ENCODE measurements at regions not wholly inside any gene's neighbourhood (a gene's known extent, or its start where the extent isn't known, plus 50 kb on each side); places are given as distances from the start of the nearest gene placed in this dataset.
"Not testable (repeated sequence)": the region's sequence is repeated elsewhere in the genome, so short reads cannot be mapped to it uniquely, and the experiment has no call there.

DNA sequence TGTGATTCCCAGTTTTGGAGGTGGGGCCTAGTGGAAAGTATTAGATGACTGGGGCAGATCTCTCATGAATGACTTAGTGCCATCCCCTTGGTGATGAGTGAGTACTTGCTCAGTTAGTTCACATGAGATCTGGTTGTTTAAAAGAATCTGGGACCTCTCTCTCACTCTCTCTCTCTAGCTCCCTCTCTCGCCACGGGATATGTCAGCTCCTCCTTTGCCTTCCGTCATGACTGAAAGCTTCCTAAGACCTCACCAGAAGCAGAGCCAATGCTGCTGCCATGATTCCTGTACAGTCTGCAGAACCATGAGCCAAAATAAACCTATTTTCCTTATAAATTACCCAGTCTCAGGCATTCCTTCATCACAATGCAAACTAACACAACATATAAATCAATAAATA lies 176.7 kb downstream of the PRELID2 start:
- DNase-seq (ENCODE audit: low spot score) = no peak

DNA sequence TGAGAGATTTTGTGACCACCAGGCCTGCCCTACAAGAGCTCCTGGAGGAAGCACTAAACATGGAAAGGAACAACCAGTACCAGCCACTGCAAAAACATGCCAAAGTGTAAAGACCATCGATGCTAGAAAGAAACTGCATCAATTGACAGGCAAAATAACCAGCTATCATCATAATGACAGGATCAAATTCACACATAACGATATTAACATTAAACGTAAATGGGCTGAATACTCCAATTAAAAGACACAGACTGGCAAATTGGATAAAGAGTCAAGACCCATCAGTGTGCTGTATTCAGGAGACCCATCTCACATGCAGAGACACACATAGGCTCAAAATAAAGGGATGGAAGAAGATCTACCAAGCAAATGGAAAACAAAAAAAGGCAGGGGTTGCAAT lies 182.4 kb downstream of the PRELID2 start:
- DNase-seq (ENCODE audit: low spot score) = not testable (repeated sequence)

DNA sequence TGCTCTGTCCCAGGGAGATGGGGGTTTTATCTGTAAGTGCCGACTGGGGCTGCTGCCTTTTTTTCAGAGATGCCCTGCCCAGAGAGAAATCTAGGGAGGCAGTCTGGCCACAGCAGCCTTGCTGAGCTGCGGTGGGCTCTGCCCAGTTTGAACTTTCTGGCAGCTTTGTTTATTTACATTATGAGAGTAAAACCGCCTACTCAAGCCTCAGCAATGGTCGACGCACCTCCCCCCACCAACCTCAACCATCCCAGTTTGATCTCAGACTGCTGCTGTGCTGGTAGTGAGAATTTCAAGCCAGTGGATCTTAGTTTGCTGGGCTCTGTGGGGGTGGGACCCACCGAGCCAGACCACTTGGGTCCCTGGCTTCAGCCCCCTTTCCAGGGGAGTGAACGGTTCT lies 188.0 kb downstream of the PRELID2 start:
- not testable (repeated sequence) for DNase-seq (ENCODE audit: low spot score)

DNA sequence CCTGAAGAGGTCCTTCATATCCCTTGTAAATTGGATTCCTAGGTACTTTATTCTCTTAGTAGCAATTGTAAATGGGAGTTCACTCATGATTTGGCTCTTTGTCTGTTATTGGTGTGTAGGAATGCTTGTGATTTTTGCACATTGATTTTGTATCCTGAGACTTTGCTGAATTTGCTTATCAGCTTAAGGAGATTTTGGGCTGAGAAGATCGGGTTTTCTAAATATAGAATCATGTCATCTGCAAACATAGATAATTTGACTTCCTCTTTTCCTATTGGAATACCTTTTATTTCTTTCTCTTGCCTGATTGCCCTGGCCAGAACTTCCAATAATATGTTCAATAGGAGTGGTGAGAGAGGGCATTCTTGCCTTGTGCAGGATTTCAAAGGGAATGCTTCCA lies 191.9 kb downstream of the PRELID2 start:
- DNase-seq (ENCODE audit: low spot score) = not testable (repeated sequence)

DNA sequence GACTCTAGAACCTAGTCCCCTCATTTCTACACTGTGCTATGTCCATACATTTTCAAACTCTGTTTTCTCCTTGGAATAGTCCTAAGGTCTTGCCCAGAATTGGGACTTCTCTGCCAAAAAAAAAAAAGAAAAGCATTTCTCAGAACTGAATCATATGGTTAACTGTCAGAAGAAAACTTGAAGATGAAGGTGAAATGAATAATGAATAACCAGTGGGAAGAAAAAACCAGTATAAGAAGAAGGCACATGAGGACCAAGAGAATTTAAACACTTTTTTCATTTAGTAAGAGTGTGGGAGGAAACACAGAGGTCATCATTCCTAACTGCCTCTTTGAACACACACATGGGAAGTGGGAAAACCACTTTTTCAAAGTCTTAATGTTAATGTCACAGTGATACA lies 197.7 kb downstream of the PRELID2 start:
- no peak for DNase-seq (ENCODE audit: low spot score)

DNA sequence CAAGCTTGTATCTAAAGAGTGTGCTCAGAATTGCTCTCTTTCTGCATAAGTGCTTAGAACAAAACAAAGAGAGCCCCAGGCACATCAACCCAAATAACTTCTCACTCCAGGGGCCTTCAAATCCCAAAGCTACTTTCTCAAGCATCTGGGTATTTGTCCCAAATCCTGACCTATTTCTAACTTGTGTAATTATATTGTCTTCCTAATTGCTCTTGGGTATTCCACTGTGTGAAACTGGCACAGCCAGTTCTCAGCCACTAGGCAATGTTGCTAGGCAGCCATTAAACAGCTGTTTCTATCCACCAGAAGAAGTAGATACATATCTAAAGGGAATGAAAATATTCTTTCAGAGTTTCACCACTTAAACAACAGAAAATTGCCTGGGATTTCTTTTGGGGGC lies 198.8 kb downstream of the PRELID2 start:
- DNase-seq (ENCODE audit: low spot score) = no peak

DNA sequence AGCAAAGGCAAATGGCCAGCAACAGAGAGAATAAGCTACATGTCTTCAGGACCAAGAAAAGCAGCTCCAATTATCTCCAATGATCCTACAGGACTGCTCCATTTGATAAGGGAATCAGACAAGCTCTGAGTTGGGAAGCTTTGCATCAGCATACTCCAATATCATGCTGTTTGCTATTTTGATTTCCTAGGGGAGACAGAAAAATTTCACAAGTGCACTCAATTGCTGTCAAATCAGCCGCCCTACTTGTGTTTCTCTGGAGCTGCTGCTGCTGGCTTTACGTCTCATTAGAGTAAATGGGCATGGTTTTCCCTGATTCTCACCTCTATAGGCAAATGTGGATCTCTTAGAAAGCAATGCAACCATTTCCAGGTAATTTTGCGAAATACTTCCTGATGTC lies 201.7 kb downstream of the PRELID2 start:
- no peak for DNase-seq (ENCODE audit: low spot score)

DNA sequence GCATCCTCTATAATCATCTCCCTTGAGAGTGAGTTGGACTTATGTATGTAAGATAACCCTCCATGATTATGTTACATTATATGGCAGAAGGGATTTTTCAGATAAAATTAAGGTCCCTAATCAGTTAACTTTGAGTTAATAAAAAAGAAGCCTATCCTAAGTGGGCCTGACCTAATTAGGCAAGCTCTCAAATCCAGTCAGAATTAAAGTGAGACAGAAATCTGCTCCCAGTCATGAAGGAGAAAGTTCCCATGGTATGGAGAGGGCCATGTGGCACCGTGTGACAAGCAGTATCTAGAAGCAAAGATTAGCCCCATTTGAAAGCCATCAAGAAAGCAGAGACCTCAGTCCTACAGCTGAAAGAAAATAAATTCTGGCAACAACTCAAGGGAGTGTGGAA lies 202.4 kb downstream of the PRELID2 start:
- DNase-seq (ENCODE audit: low spot score) = no peak

DNA sequence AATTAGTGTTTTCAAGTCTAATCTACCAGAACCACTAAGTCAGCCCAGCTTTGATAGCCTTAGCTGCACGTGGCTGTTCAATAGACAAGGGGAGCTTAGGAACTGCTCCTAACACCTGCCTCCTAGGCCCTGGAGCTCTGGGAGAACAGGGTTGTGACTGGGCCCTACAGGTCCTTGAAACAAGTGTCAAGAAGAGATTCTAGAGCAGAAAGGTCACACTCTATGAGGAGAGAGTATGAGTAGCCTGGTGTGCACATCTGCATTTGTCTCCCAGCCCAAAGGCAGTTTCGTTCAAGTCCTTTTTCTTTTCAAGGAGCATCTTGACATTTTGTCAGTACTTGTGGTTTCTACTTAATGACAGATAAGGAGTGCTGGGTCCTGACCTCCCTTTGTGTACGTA lies 206.1 kb downstream of the PRELID2 start:
- DNase-seq (ENCODE audit: low spot score) = no peak

DNA sequence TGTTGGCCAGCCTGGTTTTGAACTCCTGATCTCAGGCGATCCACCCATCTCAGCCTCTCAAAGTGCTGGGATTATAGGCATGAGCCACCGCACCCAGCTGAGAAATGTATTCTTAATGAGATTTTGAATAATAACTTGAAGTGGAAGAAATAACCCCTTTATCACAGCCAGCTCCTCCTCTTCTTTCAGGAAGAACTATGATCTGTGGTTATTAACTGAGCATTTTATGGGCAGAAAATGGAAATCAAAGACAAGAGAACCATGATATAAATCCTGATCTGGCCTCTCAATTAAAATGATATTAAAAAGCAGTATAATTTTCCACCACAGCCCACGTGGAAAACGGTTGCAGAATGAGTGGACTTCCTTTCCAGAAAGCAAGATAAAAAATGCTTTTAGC lies 206.6 kb downstream of the PRELID2 start:
- no peak for DNase-seq (ENCODE audit: low spot score)

DNA sequence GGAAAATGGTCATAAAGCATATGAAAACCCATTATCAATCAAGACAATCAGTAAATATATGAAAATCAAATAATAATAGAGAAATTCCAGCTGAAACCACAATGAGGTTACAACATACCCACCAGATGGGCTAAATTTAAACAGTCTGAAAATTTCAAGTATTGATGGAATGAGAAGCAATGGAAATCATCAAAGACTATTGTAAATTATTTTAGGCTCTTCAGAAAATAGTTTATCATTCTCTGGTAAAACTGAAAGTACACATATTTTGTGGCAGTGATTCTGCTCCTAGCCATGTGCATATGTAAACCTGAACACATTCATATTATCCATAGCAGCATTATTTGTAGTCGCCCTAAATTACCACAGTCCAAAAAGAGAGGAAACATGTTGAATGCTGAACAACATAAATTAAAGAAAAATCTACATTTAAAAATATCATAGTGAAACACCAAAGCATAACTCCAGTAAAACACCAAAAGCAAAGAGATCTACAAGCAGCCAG lies 215.3 kb downstream of the PRELID2 start:
- no peak for DNase-seq (ENCODE audit: low spot score)

DNA sequence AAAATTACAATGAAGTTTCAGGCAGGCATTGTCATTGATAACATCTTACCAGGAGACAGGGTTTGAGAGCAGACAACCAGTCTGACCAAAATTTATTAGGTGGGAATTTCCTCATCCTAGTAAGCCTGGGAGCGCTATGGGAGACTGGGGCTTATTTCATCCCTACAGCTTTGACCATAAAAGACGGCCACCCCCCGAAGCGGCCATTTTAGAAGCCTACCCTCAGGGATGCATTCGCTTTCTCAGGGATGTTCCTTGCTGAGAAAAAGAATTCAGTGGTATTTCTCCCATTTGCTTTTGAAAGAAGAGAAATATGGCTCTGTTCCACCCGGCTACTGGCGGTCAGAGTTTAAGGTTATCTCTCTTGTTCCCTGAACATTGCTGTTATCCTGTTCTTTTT lies 218.4 kb downstream of the PRELID2 start:
- not testable (repeated sequence) for DNase-seq (ENCODE audit: low spot score)

DNA sequence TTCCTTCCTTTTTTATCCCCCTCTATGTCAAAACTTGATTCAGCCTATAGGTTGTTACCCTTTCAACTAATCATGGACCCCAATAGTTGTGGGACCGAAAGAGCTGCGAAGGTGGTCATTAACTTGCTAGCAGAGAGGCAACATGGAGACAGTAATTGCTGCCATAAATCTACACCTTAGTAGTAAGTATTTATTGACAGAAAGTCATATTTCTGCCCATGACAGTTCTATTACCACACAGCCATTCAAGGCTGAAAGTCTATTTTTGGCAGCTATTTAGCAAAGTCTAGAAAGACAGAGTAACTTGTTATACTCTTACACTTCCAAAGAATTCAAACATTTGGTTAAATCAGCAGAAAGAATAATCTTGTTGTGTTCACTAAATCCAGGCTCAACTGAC lies 236.2 kb downstream of the PRELID2 start:
- DNase-seq (ENCODE audit: low spot score) = no peak

DNA sequence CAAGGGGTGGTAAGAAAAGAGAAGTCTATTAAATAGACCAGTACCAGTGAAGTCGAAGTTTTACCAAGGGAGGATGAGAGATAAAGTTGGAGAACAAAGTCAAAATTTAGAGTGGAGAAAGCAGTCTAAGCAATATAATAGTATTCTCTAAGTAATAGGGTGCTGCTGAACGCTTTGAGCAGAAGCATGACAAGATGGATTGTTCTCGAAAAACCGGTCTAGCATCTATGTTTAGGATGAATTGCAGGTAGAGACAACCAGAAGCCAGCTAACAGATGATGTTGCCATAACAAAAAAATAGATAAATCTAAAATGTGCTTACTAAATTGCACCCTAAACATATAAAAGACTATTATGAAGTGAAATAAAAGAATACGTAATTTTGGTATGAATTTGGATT lies 237.0 kb downstream of the PRELID2 start:
- DNase-seq (ENCODE audit: low spot score) = no peak

DNA sequence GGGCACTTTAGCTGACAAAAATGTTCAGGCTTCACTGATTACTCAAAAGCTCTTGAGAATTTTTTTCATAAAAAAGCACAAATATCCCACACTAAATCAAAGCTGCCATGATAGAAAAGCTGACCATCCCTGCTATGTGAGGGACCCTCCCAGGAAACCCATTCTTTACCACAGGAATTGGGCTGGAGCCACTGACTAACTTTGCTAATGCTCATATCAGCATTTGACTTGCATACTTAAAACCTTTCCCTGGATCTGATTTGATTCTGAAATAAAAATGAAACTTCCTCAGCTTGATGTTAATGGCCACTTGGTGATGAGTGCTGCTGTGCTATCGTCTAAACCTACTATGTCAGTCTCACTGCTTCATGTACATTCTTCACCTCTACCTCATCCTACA lies 243.6 kb downstream of the PRELID2 start:
- DNase-seq (ENCODE audit: low spot score) = no peak

DNA sequence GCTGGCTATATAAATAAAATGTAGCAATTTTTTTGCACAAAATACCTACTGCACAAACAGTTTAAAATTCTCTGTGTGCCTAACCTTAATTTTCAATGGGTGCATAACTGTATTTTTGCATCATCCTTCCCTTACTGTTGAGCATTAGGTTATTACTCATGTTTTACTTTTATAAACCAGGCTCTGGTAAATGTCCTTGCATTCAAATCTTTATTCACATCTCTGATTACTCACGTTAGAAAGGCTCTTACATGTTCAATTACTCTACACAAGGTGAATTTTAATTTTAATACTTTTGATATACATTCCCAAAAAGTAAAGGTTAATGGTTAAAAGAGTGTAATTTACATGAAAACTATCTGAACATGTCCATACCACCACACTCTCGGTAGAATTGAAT lies 246.1 kb downstream of the PRELID2 start:
- no peak for DNase-seq (ENCODE audit: low spot score)

DNA sequence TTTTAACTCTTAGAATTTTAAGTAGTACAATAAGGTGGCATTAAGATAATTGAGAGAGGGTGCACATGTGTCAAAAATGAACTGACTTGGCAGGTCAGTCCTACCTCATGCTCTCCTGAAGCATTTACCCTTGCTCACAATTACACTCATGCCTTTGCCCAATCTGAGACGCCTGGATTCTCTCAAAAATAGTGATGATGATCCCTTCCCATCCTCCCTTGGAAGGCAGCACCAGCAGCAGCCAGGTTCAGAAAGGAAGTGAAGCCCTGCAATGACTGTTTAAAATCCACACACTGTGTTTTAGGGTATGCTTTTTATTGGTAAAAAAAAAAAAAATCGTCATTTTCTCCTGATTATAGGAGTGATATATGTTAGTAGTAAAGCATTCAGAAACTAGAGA lies 246.6 kb downstream of the PRELID2 start:
- no peak for DNase-seq (ENCODE audit: low spot score)

DNA sequence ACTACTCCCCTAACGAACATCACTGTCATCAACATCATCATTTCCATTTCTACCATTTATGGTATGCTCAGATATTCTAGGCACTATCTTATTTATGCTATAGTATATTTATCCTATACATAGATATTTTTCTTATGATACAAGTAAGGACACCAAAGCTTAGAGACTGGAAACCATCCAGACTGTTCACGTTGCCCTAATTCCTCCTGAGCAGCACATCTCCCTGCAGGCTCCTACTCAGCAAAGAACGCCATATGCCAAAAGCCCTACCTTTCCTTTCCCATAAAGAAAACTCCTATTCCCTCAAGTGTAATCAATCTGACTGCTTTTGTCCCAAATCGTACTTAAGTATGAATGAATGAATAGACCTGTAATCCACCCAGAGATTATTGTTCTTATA lies 247.0 kb downstream of the PRELID2 start:
- no peak for DNase-seq (ENCODE audit: low spot score)

DNA sequence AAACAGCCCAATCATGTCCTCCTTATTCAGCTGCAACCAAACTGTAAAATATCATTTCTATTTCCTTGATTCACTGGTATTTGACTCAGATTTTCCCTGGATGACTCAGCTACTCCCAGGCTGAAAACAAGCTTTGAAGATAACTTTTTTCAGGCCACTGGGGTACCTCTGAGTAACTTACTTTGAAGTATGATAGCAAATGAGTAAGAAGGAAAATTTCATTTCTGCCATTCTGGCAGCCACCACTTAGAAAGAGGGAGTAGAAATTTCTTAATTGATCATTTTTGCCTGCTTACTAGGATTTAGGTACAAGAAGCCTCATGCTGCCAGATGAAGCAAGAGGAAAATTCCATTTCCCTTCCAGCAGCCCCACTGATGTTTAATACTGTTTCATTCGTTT lies 247.4 kb downstream of the PRELID2 start:
- DNase-seq (ENCODE audit: low spot score) = no peak

DNA sequence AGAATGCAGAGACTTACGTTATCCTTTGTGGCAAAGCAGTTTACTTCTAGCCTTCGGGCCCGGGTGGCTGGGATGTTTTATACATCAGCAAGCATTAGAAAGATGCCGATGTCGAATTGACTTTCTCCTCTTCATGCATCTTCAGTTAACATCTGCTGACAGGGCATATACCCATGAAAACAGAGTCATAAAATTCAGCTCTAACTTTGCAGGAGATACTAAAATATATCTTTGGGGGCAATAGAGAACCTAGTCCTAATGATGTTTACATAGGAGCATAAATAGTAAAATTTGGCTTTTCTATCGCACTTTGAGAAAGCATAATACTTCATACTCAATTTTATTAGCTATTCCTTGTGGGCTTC lies 247.9 kb downstream of the PRELID2 start:
- no peak for DNase-seq (ENCODE audit: low spot score)

DNA sequence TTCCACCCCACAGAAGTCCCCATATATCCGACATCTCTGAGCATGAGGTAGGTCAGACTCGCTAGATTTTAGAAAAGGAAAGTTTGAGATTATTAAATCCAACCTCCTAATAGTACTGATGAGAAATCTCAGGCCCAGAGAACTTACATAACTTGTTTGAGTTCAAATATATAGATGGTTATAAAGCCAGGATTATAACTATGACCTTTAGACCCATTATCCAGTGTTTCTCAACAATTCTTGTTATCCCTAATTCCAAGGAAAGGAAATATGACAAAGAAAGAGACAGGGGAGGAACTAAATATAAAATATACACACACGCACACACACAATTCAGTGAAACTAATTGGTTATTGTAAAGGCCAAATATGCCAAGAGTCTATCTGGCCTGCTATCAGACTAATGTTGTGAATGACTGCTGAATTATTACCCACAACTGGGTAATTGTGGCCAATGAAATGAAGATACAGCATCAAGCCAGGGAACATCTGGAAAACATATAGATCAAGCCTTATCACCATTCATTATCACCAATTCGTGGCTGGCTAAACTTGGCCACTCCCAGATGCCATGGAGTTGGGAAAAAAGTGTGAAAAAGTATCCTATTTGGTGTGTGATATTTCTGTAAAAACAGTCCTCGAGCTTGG lies 248.4 kb downstream of the PRELID2 start:
- DNase-seq (ENCODE audit: low spot score) = no peak

DNA sequence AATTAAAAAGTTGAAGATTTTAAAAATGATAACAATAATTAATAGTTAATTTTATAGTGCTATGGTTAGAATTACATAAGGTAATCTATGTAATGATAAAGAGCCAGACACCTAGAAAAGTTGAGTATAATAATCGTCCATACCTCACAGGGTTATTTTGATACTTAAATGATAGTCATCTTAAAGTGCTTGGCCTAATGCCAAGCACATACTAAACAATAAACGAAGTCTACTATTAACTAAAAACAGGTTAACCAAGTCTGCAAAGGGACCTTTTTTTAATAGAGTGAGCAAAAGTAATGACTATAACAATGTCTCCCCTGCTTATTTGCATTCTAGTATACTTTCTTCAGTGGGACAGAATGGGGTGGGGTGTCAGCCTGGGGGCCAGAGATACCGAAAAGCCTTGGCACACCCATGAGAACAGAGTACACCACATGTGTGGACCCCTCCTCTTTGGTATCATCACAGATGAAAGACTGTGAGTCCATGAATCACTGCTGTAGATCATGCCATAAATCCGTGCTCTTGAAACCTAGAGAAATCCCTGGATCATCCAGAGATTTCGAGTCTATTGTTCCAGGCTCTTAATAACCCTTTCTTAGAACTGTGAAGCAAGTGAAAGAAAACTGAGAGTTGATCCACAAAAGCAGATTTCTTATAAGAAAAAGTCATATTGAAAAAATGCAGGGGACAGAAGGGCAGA lies 249.5 kb downstream of the PRELID2 start:
- DNase-seq (ENCODE audit: low spot score) = no peak

DNA sequence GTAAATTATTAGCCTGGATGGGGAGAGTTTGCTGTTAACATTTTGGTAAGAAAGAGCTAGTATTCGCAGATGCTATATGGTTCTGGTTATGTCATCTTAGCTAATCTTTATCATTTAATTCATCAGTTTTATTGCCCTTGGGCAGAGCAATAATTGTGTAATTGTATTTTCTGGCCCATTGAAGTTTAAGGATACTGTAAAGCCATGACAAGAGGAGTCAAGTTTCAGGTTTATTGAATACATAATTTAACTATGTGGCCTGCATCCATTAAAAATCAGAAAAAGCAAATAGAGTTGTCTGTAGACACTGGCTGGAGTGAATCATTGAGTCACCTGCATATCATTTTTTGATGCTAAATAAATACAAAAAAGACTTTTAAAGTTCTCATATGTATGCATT lies 255.8 kb downstream of the PRELID2 start:
- DNase-seq (ENCODE audit: low spot score) = no peak

Data from left forelimb (tissue), 1 donor.